ENCODE measurements at regions not wholly inside any gene's neighbourhood (a gene's known extent, or its start where the extent isn't known, plus 50 kb on each side); places are given as distances from the start of the nearest gene placed in this dataset.
A peak's percentile ranks its signal among the peaks of the same experiment; 100 is the strongest.
"Not testable (repeated sequence)": the region's sequence is repeated elsewhere in the genome, so short reads cannot be mapped to it uniquely, and the experiment has no call there.

DNA sequence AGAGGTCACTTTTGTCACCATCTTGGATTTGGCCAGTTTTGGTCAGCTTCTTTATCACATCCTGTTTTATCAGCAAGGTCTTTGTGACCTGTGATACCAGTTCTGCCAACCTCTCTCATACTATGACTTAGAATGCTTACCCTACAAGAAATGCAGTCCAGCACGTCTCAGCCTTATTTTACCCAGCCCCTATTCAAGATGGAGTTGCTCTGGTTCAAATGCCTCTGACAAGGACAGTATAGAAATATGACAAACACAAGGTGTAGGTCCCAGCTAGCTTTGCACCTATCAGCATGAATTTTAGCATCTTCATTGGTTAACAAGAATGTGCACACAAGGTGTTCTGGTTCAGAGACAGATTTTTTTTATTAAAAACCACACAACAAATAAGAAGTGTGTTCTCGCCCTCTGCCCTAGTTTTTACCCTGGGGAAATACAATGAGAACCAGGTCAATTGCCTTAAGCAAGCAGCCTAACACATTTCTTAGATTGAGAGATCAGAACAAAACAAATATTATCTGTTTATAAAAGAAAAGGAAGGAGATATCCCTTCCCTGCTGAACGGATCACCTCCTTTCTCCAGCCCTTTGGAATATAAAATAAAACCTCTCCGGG is 962.3 kb upstream of the PRKX start:
- no peak for DNase-seq (ENCODE audit: low spot score)

DNA sequence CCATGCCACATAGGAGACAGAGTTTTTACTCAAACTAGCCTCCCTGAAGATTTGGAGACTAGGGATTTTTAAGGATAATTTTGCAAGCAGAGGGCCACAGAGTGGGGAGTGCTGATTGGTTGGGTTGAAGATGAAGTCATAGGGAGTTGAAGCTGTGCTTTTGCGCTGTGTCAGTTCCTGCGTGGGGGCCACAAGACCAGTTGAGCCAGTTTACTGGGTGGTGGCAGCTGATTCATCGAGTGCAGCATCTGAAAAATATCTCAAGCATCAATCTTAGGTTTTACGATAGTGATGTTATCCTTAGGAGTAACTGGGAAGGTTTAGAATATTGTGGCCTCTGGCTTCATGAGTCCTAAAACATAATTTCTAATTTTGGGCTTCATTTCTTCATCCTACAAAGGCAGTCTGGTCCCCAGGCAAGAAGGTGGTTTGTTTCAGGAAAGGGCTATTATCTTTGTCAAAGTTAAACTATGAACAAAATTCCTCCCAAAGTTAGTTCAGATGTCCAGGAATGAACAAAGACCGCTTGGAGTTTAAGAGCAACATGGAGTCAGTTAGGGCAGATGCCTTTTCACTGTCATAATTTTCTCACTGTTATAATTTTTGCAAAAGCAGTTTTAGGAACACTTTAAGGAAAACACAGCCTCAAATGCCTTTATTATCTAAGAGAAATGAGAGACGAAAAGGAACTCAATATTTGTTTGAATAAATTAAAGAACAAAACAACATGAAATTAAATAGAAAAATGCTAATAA is 960.8 kb upstream of the PRKX start:
- peak; percentile 17 for DNase-seq (ENCODE audit: low spot score)

DNA sequence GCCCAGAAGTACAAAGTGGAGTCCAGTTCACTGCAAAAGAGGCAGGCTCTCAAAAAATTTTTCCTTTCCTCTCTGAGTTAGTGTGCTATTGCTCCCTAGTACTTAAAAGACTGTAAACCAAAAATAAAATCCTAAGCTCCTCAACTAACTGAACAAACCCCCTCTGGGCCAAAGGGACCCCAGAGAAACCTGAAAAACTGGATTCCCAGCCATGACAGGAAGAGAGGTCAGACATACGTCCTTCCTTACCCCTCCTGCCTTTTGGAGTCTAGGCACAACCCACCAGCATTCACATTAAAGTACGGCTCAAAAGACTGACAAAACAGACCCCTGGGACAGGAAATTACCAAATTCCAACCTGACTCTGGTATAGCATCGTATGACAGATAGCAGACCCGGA is 957.9 kb upstream of the PRKX start:
- no peak for DNase-seq (ENCODE audit: low spot score)

- DNase-seq (ENCODE audit: low spot score), result no peak
Measured at GRCh38 chrX:4670606-4671005, 957.2 kb upstream of the PRKX start.

DNA sequence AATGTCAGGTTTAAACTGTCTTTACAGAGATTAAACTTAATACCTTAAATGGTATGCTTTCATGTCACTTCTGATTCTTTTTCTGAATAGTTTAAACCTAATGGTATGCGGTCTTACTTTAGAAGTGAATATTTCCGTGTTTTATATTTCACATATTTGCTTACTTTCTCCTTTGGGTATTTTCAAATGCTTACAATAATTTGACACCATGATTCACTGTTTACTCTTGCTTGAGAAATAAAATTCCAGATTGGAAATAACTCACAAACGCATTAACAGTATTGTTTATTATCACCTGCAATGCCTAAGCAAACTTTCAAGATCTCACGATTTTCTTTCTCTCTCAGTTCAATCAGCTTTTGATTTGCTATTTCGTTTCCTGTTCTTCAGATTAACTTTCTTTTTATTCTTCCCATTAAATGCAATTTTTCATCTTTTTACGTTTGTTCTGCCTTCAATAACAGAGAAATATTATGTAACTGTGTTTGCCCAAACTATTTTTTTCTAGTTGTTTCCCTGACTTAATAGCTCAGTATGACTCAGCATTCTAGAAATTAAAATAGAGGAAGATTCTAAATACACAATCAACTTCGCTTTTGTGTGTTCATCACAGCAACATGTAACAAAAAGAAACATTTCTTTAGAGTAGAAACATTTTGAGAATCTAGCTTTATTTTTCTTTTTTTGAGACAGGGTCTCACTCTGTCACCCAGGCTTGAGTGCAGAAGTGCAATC is 955.5 kb upstream of the PRKX start:
- no peak for DNase-seq (ENCODE audit: low spot score)

- no peak for DNase-seq (ENCODE audit: low spot score)
Measured at GRCh38 chrX:4663085-4663484, 949.6 kb upstream of the PRKX start.

GRCh38 chrX:4661771-4662170 is 948.3 kb upstream of the PRKX start:
- no peak for DNase-seq (ENCODE audit: low spot score)

DNA sequence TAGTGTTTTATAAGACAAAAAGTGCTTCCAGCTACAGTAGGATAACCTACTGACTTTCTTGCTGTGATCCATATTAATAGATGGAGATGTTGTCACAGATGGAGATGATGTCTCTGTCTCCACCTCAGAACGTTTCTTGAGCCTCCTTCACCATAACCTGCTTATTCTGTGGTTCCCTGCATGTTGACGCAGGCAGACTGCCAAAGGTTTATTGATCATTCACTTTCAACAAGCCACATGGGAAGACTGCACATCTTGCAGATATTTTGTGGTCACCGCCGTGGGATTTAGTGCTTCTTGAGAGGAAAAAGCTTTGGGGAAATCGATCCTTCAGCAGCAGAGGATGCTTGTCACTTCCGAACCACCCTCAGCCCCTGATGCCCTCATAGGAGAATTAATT is 943.0 kb upstream of the PRKX start:
- DNase-seq (ENCODE audit: low spot score), result no peak

GRCh38 chrX:4655743-4656142 is 942.3 kb upstream of the PRKX start:
- no peak for DNase-seq (ENCODE audit: low spot score)

- DNase-seq (ENCODE audit: low spot score), result no peak
Measured at GRCh38 chrX:4642114-4642513, 928.7 kb upstream of the PRKX start.

DNA sequence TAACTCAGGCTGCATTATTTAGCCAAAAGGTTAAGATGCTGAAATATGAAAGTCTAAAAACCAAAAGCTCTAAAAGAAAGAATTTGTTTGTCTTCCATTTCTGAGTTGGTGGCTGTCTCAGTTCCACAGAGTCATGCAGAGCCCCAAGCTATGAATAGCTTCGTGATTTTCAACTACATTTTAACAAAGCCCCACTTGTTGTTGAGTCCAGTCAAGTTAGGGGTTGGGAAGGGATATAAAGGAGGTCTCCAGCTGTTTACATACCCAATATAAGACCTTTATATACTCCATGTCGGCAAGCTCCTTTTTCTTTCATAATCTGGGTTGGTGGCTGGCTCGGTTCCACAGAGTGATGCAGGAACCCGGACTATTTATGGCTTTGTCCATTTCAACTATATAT is 924.6 kb upstream of the PRKX start:
- DNase-seq (ENCODE audit: low spot score), result no peak

DNA sequence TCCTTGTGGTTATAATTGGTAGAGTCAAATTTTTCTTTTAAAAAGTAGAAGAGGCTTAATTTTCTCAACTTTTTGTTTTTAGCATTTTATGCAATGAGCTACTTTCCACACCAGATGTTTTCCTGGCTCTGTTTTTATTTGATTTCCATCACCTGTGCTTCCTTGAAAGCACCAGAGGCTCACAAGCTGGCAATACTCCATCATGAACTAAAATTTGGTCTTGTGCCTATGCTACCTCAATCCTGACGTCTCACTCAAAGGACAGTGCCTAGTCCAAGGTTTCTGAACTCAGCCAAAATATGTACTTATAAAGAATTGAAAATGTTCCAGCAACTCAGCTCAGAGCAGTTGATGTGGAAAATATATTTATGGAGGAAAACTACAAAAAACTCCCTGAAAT is 914.0 kb upstream of the PRKX start:
- no peak for DNase-seq (ENCODE audit: low spot score)

DNA sequence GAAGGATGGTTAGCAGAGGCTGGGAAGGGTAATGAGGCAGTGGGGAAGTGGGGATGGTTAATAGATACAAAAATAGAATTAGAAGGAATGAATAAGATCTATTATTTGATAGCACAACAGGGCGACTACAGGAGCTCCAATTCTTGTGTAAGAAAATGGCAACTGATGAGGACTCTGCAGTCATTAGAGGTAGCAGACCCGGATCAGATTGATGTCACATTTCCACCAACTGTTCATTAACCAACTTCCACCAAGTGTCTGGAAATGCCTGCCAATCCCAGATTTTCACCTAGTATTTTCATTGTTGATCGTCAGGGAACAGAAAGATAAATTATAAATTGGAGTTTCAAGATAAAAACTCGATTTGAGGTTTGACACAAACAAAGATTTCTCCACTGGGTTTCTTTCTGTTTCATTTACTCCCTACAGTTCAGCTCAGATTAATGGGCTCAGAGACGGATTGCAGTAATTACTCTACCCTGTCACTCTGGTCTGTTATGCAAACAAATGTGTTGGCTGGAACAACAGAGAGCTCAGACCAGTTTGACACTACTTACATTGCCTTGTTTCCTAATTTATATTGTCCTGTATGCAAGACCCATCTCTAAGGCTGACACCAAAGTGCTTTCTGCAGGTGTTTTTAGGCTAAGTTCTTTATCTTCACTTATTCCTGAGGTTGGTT is 909.2 kb upstream of the PRKX start:
- no peak for DNase-seq (ENCODE audit: low spot score)

DNA sequence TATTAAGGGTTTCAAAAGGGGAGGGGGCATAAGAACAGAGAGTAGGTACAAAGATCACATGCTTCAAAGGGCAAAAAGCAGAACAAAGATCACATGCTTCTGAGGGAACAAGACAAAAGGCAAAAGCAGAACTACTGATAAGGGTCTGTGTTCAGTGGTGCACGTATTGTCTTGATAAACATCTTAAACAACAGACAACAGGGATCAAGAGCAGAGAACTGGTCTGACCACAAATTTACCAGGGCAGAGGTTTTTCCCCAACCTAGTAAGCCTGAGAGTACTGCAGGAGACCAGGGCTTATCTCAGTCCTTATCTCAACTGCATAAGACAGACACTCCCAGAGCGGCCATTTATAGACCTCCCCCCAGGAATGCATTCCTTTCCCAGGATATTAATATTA is 900.2 kb upstream of the PRKX start:
- DNase-seq (ENCODE audit: low spot score), result not testable (repeated sequence)

GRCh38 chrX:4588893-4589292 is 875.4 kb upstream of the PRKX start:
- peak; percentile 20 for DNase-seq (ENCODE audit: low spot score)

GRCh38 chrX:4588466-4588865 is 875.0 kb upstream of the PRKX start:
- DNase-seq (ENCODE audit: low spot score), result no peak

GRCh38 chrX:4588056-4588455 is 874.6 kb upstream of the PRKX start:
- DNase-seq (ENCODE audit: low spot score), result no peak

DNA sequence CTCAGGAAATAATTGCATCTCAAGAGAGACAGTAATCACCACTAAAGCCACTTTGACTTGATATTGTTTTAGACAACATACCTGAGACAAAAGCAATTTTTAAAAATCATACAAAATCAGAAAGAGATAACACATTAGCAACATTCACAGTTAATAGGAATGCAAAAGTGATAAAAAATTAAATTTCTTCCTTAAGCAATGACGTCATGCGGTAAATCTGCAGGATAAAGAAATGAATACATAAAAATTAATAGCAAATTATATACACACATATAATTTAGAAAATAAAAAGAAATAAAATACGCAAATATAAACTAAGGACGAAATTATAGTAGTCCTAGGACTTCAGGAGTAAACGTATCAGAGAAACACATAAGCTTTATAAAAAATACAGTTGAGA is 866.5 kb upstream of the PRKX start:
- no peak for DNase-seq (ENCODE audit: low spot score)

DNA sequence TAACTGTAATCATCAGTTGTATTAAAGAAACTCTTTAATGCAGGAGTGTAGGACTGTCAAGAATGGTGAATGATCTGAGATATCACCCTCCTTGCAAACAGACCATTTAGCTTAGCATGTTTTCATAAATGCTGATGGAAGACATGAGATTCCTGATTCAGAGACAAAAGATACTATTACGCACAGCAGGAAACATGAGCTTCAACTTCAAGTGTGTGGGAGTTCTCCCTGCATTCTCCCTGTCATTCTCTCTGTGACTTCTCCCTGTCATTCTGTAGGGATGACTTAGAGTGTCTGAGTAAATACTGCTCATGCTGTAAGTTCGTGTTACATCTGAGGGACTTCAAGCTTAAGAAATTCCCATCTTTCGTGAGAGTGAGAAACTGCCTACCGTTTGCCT is 866.0 kb upstream of the PRKX start:
- DNase-seq (ENCODE audit: low spot score), result no peak

GRCh38 chrX:4572691-4573090 is 859.2 kb upstream of the PRKX start:
- no peak for DNase-seq (ENCODE audit: low spot score)

GRCh38 chrX:4570151-4570550 is 856.7 kb upstream of the PRKX start:
- DNase-seq (ENCODE audit: low spot score), result peak; percentile 45

- no peak for DNase-seq (ENCODE audit: low spot score)
Measured at GRCh38 chrX:4560192-4560591, 846.7 kb upstream of the PRKX start.

DNA sequence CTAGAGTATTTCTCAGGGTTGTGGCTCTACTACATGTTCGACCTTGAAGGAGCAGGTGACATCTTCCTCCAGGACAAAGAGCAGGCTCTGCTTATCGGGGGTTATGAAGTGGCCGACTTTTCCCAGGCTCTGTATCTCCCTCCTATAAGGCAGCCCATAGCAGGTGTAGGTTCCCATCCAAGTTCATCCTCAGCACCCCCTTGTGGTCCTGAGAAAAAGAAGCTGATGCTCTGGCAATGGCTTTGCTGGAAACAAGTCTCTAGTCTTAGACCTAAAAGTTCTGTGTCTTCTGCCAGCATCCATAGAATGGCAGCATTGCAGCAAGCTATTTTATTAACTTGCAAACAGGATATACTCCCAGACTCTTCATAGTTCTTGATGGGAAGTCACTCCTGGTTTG is 836.6 kb upstream of the PRKX start:
- peak; percentile 10 for DNase-seq (ENCODE audit: low spot score)
